NB4 (cell line): ENCODE measurements at regions not wholly inside any gene's neighbourhood (a gene's known extent, or its start where the extent isn't known, plus 50 kb on each side); places are given as distances from the start of the nearest gene placed in this dataset.

Experiments
- CTCF ChIP-seq: IDR thresholded peaks from one replicate; pipeline ENCODE4 v1.5.1; 2012; ENCODE audit warnings: low read depth, low read length
- MAX ChIP-seq: IDR thresholded peaks from 2 replicates; pipeline ENCODE4 v1.6.1; 2011; ENCODE audit warnings: low read depth, low read length
- POLR2A ChIP-seq: IDR thresholded peaks from 2 replicates; pipeline ENCODE4 v1.6.1; 2011; ENCODE audit warnings: mild to moderate bottlenecking; ENCODE audit not compliant: insufficient read length; ENCODE audit errors: extremely low read depth

GRCh38 chr7:53638517-53638916, 603.1 kb downstream of the POM121L12 start:
- TF ChIP-seq CTCF (no peak), POLR2A (no peak), MAX (no peak)
